SH-SY5Y (cell line): ENCODE measurements at regions not wholly inside any gene's neighbourhood (a gene's known extent, or its start where the extent isn't known, plus 50 kb on each side); places are given as distances from the start of the nearest gene placed in this dataset.
A peak's percentile ranks its signal among the peaks of the same experiment; 100 is the strongest.

Experiments used
- GATA2 ChIP-seq: IDR thresholded peaks from 2 replicates; pipeline ENCODE4 v1.6.1; 2011; ENCODE audit warnings: mild to moderate bottlenecking, low read depth, low read length
- GATA3 ChIP-seq: IDR thresholded peaks from 2 replicates; pipeline ENCODE4 v1.6.1; 2011; ENCODE audit warnings: low read depth, mild to moderate bottlenecking, low read length, moderate library complexity

- TF ChIP-seq GATA2 (no peak), GATA3 (no peak)
These were observed 608.6 kb upstream of the KIRREL3 start for GRCh38 chr11:127609025-127609773.

GRCh38 chr11:127607487-127608085, 607.0 kb upstream of the KIRREL3 start:
- TF ChIP-seq GATA3 (no peak), GATA2 (no peak)

- TF ChIP-seq GATA2: no peak
- TF ChIP-seq GATA3: no peak
These were observed 601.0 kb upstream of the KIRREL3 start for GRCh38 chr11:127601578-127601977.

GRCh38 chr11:127600674-127601073, 600.1 kb upstream of the KIRREL3 start:
- no peak for TF ChIP-seq GATA3
- TF ChIP-seq GATA2: no peak

GRCh38 chr11:127598476-127598875, 597.9 kb upstream of the KIRREL3 start:
- no peak for TF ChIP-seq GATA2
- TF ChIP-seq GATA3: no peak

- no peak for TF ChIP-seq GATA2
- no peak for TF ChIP-seq GATA3
These were observed 595.9 kb upstream of the KIRREL3 start for GRCh38 chr11:127596433-127596832.

- TF ChIP-seq GATA3 (no peak), GATA2 (no peak)
These were observed 591.8 kb upstream of the KIRREL3 start for GRCh38 chr11:127592371-127592770.

- TF ChIP-seq GATA3 (no peak), GATA2 (no peak)
These were observed 589.7 kb upstream of the KIRREL3 start for GRCh38 chr11:127590314-127590713.

GRCh38 chr11:127588431-127588830, 587.9 kb upstream of the KIRREL3 start:
- TF ChIP-seq GATA2: no peak
- TF ChIP-seq GATA3: no peak

- TF ChIP-seq GATA3: peak; percentile 66; the same call in 1 of the 2 replicates
- peak; percentile 71; the same call in 1 of the 2 replicates for TF ChIP-seq GATA2
These were observed 586.9 kb upstream of the KIRREL3 start for GRCh38 chr11:127587511-127587910.

- no peak for TF ChIP-seq GATA2
- TF ChIP-seq GATA3: no peak
These were observed 575.6 kb upstream of the KIRREL3 start for GRCh38 chr11:127576210-127576609.

GRCh38 chr11:127574478-127574877, 573.9 kb upstream of the KIRREL3 start:
- TF ChIP-seq GATA2 (no peak), GATA3 (no peak)

- TF ChIP-seq GATA2 (no peak), GATA3 (no peak)
These were observed 568.3 kb upstream of the KIRREL3 start for GRCh38 chr11:127568891-127569290.

GRCh38 chr11:127567237-127567932, 566.8 kb upstream of the KIRREL3 start:
- no peak for TF ChIP-seq GATA3
- TF ChIP-seq GATA2: no peak
